ENCODE measurements at regions not wholly inside any gene's neighbourhood (a gene's known extent, or its start where the extent isn't known, plus 50 kb on each side); places are given as distances from the start of the nearest gene placed in this dataset.
A peak's percentile ranks its signal among the peaks of the same experiment; 100 is the strongest.

GRCh38 chr3:13136426-13136825, 63.2 kb upstream of the IQSEC1 start:
- Histone ChIP-seq H3K27ac (no peak overlapping the region), H3K36me3 (no peaks in the 10 kb centered on the region), H3K9me3 (no peaks in the 10 kb centered on the region), H3K4me3 (no peak overlapping the region), H3K27me3 (replicated peaks in 1 of 7) (peaks cover 0 to 10% (median 0%) of the 10 kb centered on the region in 7 donors), H3K4me1 (peaks cover 0 to 30% (median 7%) of the 10 kb centered on the region in 6 donors)
- TF ChIP-seq POLR2A (IDR thresholded peaks at IDR 0.05) (no peak), POLR2AphosphoS5 (IDR thresholded peaks at IDR 0.05) (no peak), CTCF (IDR thresholded peaks at IDR 0.05 in 8 of 11, conservative IDR thresholded peaks at IDR 0.05 in 3 of 11) (no peak)
- intact Hi-C loops (cut with DNase I; ENCODE audit: low total_unique reads), result no loop called here
- no peak for DNase-seq
- WGBS, 5 donors, result 66 to 84% (median 74%) methylated on average over 11 of the region's 11 CpGs

GRCh38 chr3:13135811-13136321, 62.6 kb upstream of the IQSEC1 start:
- peak; percentile 46 for DNase-seq
- no peak for TF ChIP-seq POLR2AphosphoS5 (IDR thresholded peaks at IDR 0.05)
- no peak for TF ChIP-seq CTCF (IDR thresholded peaks at IDR 0.05 in 8 of 11, conservative IDR thresholded peaks at IDR 0.05 in 3 of 11)
- no peak for TF ChIP-seq POLR2A (IDR thresholded peaks at IDR 0.05)
- intact Hi-C loops (cut with DNase I; ENCODE audit: low total_unique reads), result no loop called here
- Histone ChIP-seq H3K4me1 (peaks cover 0 to 30% (median 7%) of the 10 kb centered on the region in 6 donors), H3K27ac (no peak overlapping the region), H3K9me3 (no peaks in the 10 kb centered on the region), H3K4me3 (no peak overlapping the region), H3K36me3 (no peaks in the 10 kb centered on the region), H3K27me3 (replicated peaks in 1 of 7) (peaks cover 0 to 11% (median 0%) of the 10 kb centered on the region in 7 donors)
- 77 to 91% (median 82%) methylated on average over 14 to 19 of the region's 19 CpGs for WGBS, 5 donors

GRCh38 chr3:13135251-13135810, 62.1 kb upstream of the IQSEC1 start:
- intact Hi-C loops (cut with DNase I; ENCODE audit: low total_unique reads), result no loop called here
- peak; percentile 51 for DNase-seq
- WGBS, 5 donors, result 81 to 91% (median 84%) methylated on average over 7 to 9 of the region's 9 CpGs
- peaks cover 0 to 11% (median 0%) of the 10 kb centered on the region in 7 donors for H3K27me3 ChIP-seq (replicated peaks in 1 of 7)
- TF ChIP-seq POLR2AphosphoS5 (IDR thresholded peaks at IDR 0.05) (no peak), POLR2A (IDR thresholded peaks at IDR 0.05) (no peak), CTCF (IDR thresholded peaks at IDR 0.05 in 8 of 11, conservative IDR thresholded peaks at IDR 0.05 in 3 of 11) (no peak)
- no peak overlapping the region for H3K4me3 ChIP-seq
- no peaks in the 10 kb centered on the region for H3K36me3 ChIP-seq
- no peak overlapping the region for H3K27ac ChIP-seq
- peaks cover 0 to 30% (median 7%) of the 10 kb centered on the region in 6 donors for H3K4me1 ChIP-seq
- H3K9me3 ChIP-seq, result no peaks in the 10 kb centered on the region

GRCh38 chr3:13134879-13135206, 61.6 kb upstream of the IQSEC1 start:
- Histone ChIP-seq H3K36me3 (no peaks in the 10 kb centered on the region), H3K27ac (no peak overlapping the region), H3K4me3 (no peak overlapping the region), H3K4me1 (peaks cover 0 to 30% (median 7%) of the 10 kb centered on the region in 6 donors), H3K9me3 (no peaks in the 10 kb centered on the region), H3K27me3 (replicated peaks in 1 of 7) (peaks cover 0 to 11% (median 0%) of the 10 kb centered on the region in 7 donors)
- WGBS, 5 donors, result 85 to 97% (median 90%) methylated on average over 6 to 8 of the region's 8 CpGs
- TF ChIP-seq CTCF (IDR thresholded peaks at IDR 0.05 in 8 of 11, conservative IDR thresholded peaks at IDR 0.05 in 3 of 11) (no peak), POLR2A (IDR thresholded peaks at IDR 0.05) (peak in 1 of 3 donors; percentile 5)
- intact Hi-C loops (cut with DNase I; ENCODE audit: low total_unique reads), result no loop called here
- DNase-seq, result no peak

Measured in spleen (tissue), 11 donors.